GM12872 (cell line): ENCODE measurements at regions not wholly inside any gene's neighbourhood (a gene's known extent, or its start where the extent isn't known, plus 50 kb on each side); places are given as distances from the start of the nearest gene placed in this dataset.

Experiments
- CTCF ChIP-seq: IDR thresholded peaks from 3 replicates; pipeline ENCODE4 v1.5.1; 2011; ENCODE audit warnings: low read depth, mild to moderate bottlenecking, low read length, moderate library complexity; ENCODE audit not compliant: insufficient read depth

GRCh38 chr4:134622199-134622598 lies 420.6 kb upstream of the PABPC4L start:
- no peak for TF ChIP-seq CTCF

DNA sequence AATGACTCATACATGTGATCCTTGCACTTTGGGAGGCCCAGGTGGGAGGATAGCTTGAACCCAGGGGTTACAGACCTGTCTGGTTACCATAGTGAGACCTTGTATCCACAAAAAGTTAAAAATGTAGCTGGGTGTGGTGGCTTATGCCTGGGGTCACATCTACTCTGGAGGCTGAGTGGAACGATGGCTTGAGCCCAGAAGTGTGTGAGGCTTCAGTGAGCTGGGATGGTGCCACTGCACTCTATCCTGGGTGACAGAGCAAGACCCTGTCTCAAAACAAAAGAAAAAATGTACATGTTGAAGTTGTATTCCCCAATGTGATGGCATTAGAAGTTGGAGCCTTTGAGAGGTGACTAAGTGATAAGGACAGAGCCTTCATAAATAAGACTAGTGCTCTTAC lies 409.4 kb upstream of the PABPC4L start:
- TF ChIP-seq CTCF = no peak

DNA sequence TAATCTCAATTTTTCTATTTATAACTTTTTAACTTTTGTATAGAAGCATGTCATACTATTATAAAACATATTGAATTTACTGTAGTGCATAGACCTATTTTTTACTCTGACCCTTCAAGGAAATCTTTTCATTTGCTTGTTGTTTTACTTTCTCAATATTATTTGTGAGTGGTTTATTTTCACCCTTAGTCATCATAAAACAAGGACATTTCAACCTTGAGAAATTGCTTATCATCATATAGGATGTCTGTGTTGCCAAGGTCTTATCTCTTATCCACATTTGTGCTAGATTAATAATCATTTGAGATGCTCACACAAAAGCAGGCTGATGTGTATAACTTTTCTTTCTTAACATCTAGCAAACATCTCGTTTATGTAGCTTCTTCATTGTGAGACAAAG lies 408.6 kb upstream of the PABPC4L start:
- TF ChIP-seq CTCF = no peak

DNA sequence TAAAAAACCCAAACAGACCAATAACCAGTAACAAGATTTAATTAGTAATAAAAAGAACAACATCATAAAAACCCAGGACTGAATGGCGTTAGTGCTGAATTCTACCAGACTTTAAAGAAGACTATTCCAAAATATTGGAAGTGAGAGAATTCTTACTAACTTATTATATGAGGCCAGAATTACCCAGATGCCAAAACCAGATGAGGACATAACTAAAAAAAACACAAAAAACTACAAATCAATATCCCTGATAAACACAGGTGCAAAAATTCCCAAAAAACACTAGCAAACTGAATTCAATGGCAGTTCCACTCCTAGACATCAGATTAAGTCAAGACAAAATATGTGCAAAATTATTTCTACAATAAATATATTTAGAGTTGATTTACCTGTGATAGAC lies 400.1 kb upstream of the PABPC4L start:
- TF ChIP-seq CTCF = no peak

- no peak for TF ChIP-seq CTCF
Observed at GRCh38 chr4:134591326-134591725, 389.7 kb upstream of the PABPC4L start.

DNA sequence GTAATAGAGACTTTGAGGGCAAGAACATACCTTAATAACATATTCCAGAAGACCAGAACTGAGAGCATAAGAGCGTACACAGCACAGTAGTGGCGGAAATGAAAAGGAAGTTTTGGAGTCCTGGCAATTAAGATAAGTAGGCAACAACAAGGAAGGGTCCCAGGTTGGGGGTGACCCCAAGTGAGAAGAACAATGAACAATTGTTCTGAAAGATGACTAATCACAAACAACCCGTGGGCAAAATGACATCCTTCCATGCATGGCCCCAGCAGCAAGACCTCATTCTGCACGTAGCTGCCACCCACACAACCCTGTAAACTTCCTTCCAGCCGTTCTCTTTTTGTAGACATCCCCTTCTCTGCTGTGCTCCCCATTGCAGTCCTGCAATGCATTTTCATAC lies 384.4 kb upstream of the PABPC4L start:
- TF ChIP-seq CTCF = no peak

GRCh38 chr4:134567461-134567860 lies 365.9 kb upstream of the PABPC4L start:
- no peak for TF ChIP-seq CTCF

DNA sequence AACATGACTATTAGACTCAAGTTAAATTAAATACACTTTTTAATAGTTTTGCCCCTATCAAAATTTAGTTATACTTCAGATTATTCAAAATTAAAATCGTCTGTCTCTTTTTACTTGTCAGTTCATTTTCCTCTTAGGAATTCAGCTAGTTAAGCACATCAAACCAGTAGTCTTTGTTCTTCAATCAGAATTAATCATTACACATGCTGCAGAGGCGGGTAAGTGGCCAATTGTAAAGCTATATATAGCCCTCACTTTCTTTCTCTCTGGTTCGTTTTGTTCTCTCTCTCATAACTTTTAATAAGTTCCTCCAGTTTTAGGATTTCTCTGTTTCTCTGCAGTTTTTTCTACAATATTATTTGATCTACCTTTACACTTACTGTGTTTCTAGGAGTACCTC lies 359.1 kb upstream of the PABPC4L start:
- no peak for TF ChIP-seq CTCF
